ENCODE measurements at regions not wholly inside any gene's neighbourhood (a gene's known extent, or its start where the extent isn't known, plus 50 kb on each side); places are given as distances from the start of the nearest gene placed in this dataset.

DNA sequence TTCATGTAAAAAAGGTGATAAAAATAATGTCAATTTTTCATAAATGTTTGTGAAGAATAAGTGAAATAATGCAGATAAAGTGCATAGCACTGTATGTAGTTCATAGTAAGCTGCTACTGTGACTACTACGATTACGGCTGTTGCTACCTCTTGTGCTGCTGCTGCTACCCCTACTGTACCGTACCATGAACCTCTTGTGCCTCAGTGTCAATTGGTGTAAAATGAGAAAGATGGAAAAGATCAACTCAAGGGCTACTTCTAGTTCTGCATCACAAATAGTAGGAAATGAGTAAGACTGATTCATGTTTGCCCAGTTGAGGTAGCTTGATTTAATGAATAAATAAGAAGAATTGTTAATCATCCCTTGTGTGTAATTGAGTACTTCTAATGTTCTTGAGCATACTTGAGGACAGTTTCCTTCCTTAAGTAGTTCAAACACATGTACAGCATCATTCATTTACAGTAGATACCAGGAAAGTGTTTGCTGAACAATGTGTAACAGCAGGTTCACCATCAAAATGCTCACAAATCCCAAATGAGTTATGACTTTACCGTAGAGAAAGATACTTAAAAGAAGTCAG, 200.0 kb upstream of the ATP10B start:
- H3K9me3 ChIP-seq (ENCODE audit: low read length), result no peaks in the 10 kb centered on the region
- DNase-seq, result no peak
- no peaks in the 10 kb centered on the region for H3K9me2 ChIP-seq (replicated peaks; ENCODE audit: insufficient read depth, low read length)
- H3K4me3 ChIP-seq (ENCODE audit: low read length), result no peak overlapping the region
- H3K27me3 ChIP-seq (ENCODE audit: low read length), result no peaks in the 10 kb centered on the region
- no peak overlapping the region for H3K4me2 ChIP-seq (ENCODE audit: low read depth, low read length, poor library complexity, severe bottlenecking)
- no peak overlapping the region for H3K27ac ChIP-seq (ENCODE audit: low read length)
- H3K79me2 ChIP-seq (ENCODE audit: low read length), result no peaks in the 10 kb centered on the region
- H3K36me3 ChIP-seq (ENCODE audit: insufficient read depth, low read length), result no peaks in the 10 kb centered on the region
- no peaks in the 10 kb centered on the region for H3K4me1 ChIP-seq (ENCODE audit: low read length)
- no peak overlapping the region for H2AFZ ChIP-seq (ENCODE audit: low read length)
- no peaks in the 10 kb centered on the region for H4K20me1 ChIP-seq (ENCODE audit: insufficient read depth, low read depth, low read length)
- H3K9ac ChIP-seq (ENCODE audit: low read length), result no peak overlapping the region

DNA sequence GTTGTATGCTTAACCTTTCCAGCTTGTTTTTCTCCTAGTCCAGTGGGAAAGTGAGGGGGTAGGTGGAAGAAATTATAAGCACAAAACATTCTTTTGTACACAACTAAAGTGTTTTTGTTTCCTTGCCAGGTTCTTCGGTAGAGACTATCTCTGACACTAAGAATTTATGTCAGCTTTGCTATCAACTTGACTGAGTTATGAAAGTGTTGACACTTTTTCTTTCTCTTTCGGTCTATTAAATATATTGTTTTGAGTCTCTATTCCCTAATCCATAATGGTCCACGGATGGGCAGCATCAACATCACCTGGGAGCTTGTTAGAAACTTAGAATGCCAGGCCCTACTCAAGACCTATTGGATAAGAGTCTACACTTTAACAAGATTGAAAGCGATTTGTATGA, 195.0 kb upstream of the ATP10B start:
- Histone ChIP-seq H3K79me2 (ENCODE audit: low read length) (no peaks in the 10 kb centered on the region), H2AFZ (ENCODE audit: low read length) (no peak overlapping the region), H3K9me3 (ENCODE audit: low read length) (no peaks in the 10 kb centered on the region), H4K20me1 (ENCODE audit: insufficient read depth, low read depth, low read length) (no peaks in the 10 kb centered on the region), H3K9ac (ENCODE audit: low read length) (no peak overlapping the region), H3K36me3 (ENCODE audit: insufficient read depth, low read length) (no peaks in the 10 kb centered on the region), H3K9me2 (replicated peaks; ENCODE audit: insufficient read depth, low read length) (no peaks in the 10 kb centered on the region), H3K4me3 (ENCODE audit: low read length) (no peak overlapping the region), H3K27me3 (ENCODE audit: low read length) (no peaks in the 10 kb centered on the region), H3K4me1 (ENCODE audit: low read length) (no peaks in the 10 kb centered on the region), H3K27ac (ENCODE audit: low read length) (no peak overlapping the region), H3K4me2 (ENCODE audit: low read depth, low read length, poor library complexity, severe bottlenecking) (no peak overlapping the region)
- no peak for DNase-seq

DNA sequence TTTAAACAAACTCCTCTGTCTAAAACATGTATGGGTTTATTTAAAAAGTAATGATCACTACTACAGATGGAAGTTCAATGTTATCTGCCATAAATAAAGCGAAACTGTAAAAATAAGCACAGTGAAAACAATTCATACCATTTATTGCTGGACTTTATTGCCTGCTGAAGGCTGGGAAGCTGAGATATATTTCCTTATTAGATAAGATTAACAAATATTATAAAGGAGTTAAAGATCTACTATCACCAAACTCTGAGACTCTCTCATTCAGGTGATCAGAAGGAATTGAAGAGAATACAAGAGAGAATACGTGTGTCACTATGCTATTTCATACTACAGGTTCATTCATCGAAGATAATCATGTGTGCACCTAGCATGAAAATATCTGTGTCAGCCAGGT, 190.9 kb upstream of the ATP10B start:
- DNase-seq, result no peak
- no peak overlapping the region for H3K9ac ChIP-seq (ENCODE audit: low read length)
- H3K36me3 ChIP-seq (ENCODE audit: insufficient read depth, low read length), result no peaks in the 10 kb centered on the region
- H3K4me3 ChIP-seq (ENCODE audit: low read length), result no peak overlapping the region
- H3K4me1 ChIP-seq (ENCODE audit: low read length), result no peaks in the 10 kb centered on the region
- H3K27ac ChIP-seq (ENCODE audit: low read length), result no peak overlapping the region
- no peaks in the 10 kb centered on the region for H3K27me3 ChIP-seq (ENCODE audit: low read length)
- H4K20me1 ChIP-seq (ENCODE audit: insufficient read depth, low read depth, low read length), result no peaks in the 10 kb centered on the region
- H2AFZ ChIP-seq (ENCODE audit: low read length), result no peak overlapping the region
- H3K4me2 ChIP-seq (ENCODE audit: low read depth, low read length, poor library complexity, severe bottlenecking), result no peak overlapping the region
- H3K9me3 ChIP-seq (ENCODE audit: low read length), result no peaks in the 10 kb centered on the region
- no peaks in the 10 kb centered on the region for H3K79me2 ChIP-seq (ENCODE audit: low read length)
- H3K9me2 ChIP-seq (replicated peaks; ENCODE audit: insufficient read depth, low read length), result no peaks in the 10 kb centered on the region

DNA sequence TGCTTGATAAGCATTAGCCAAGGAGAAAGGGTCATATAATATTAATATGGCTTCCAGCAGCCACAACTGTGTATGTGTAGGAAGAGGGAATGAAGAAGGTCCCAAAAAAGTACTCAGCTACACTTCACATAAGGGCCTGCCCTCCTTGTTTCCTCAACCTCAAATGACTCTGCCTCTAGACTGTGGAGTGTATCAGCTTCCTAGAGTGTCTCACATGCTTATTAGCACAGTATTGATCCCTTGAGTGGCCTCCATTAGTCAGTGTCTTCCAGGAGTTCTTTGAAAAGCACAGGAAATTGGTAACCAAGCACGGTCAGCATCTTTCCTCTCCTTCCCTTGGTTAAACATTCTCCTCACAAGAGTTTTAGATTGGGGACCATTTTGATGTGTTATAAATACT, 190.4 kb upstream of the ATP10B start:
- H4K20me1 ChIP-seq (ENCODE audit: insufficient read depth, low read depth, low read length), result no peaks in the 10 kb centered on the region
- no peak overlapping the region for H3K27ac ChIP-seq (ENCODE audit: low read length)
- H3K4me3 ChIP-seq (ENCODE audit: low read length), result no peak overlapping the region
- H3K36me3 ChIP-seq (ENCODE audit: insufficient read depth, low read length), result no peaks in the 10 kb centered on the region
- H3K9me2 ChIP-seq (replicated peaks; ENCODE audit: insufficient read depth, low read length), result no peaks in the 10 kb centered on the region
- H3K9ac ChIP-seq (ENCODE audit: low read length), result no peak overlapping the region
- H2AFZ ChIP-seq (ENCODE audit: low read length), result no peak overlapping the region
- no peak overlapping the region for H3K4me2 ChIP-seq (ENCODE audit: low read depth, low read length, poor library complexity, severe bottlenecking)
- H3K9me3 ChIP-seq (ENCODE audit: low read length), result no peaks in the 10 kb centered on the region
- H3K27me3 ChIP-seq (ENCODE audit: low read length), result no peaks in the 10 kb centered on the region
- DNase-seq, result no peak
- no peaks in the 10 kb centered on the region for H3K79me2 ChIP-seq (ENCODE audit: low read length)
- H3K4me1 ChIP-seq (ENCODE audit: low read length), result no peaks in the 10 kb centered on the region

DNA sequence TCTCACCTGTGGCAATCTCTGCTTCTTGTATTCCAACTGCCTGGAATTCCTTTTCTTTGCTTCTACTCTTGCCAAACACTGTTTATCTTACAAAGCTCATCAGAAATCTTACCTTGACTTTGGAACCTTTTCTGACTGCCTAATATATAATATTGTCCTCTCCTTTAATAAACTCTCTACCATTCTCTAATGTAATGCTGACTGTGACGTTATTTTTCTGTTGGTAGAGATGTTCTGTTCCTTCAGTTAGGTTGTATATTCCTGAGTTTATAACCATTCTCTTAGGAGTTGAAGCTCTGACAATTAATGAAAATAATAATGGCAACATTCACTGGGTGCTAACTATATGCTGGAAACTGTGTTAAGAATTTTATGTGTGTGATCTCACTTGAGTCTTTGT, 188.8 kb upstream of the ATP10B start:
- DNase-seq, result no peak
- Histone ChIP-seq H3K9me2 (replicated peaks; ENCODE audit: insufficient read depth, low read length) (no peaks in the 10 kb centered on the region), H3K27me3 (ENCODE audit: low read length) (no peaks in the 10 kb centered on the region), H4K20me1 (ENCODE audit: insufficient read depth, low read depth, low read length) (no peaks in the 10 kb centered on the region), H3K79me2 (ENCODE audit: low read length) (no peaks in the 10 kb centered on the region), H3K9me3 (ENCODE audit: low read length) (no peaks in the 10 kb centered on the region), H3K4me1 (ENCODE audit: low read length) (no peaks in the 10 kb centered on the region), H3K36me3 (ENCODE audit: insufficient read depth, low read length) (no peaks in the 10 kb centered on the region), H3K27ac (ENCODE audit: low read length) (no peak overlapping the region), H3K4me3 (ENCODE audit: low read length) (no peak overlapping the region), H3K9ac (ENCODE audit: low read length) (no peak overlapping the region), H2AFZ (ENCODE audit: low read length) (no peak overlapping the region), H3K4me2 (ENCODE audit: low read depth, low read length, poor library complexity, severe bottlenecking) (no peak overlapping the region)

DNA sequence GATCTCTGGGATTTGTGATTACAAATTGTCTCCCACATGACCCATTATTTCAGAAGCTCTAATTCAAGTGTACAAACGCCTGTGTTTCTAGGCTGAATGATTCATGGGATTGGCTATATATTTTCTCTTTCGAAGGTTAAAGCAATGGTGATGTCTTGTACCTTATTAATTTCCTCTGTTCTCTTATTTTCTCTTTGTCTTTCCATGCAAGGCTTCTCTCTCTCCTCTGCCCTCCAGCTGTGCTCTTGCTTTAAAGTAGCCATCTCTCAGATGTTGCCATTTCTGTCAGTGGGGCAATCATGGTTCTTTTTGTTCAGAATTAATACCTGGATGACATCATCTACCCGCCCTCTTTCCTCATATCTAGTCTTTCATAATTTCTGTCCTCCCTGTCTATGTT, 184.3 kb upstream of the ATP10B start:
- H4K20me1 ChIP-seq (ENCODE audit: insufficient read depth, low read depth, low read length), result no peaks in the 10 kb centered on the region

DNA sequence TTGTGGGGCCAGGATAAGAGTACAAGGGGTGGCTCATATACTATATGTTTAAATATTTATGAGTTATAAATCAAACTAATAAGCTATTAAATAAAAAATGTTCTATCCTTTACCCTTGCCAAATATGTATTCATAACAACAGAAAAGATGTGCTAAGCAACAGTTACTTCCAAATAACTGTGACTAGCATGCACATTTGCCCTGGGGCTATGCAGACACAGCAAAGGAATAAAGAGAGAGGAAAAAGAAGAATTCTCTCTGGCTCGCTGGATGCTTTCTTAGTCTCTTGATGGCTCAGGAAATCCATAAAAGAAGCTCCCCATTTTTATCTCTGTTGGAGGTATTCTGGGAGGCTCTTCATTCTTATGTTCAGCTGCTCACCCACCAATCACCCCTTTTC, 182.4 kb upstream of the ATP10B start:
- DNase-seq, result no peak
- H3K9me2 ChIP-seq (replicated peaks; ENCODE audit: insufficient read depth, low read length), result no peaks in the 10 kb centered on the region
- H3K4me1 ChIP-seq (ENCODE audit: low read length), result no peaks in the 10 kb centered on the region
- no peaks in the 10 kb centered on the region for H3K79me2 ChIP-seq (ENCODE audit: low read length)
- H3K4me3 ChIP-seq (ENCODE audit: low read length), result no peak overlapping the region
- no peak overlapping the region for H2AFZ ChIP-seq (ENCODE audit: low read length)
- no peaks in the 10 kb centered on the region for H4K20me1 ChIP-seq (ENCODE audit: insufficient read depth, low read depth, low read length)
- H3K27ac ChIP-seq (ENCODE audit: low read length), result no peak overlapping the region
- H3K9ac ChIP-seq (ENCODE audit: low read length), result no peak overlapping the region
- no peak overlapping the region for H3K4me2 ChIP-seq (ENCODE audit: low read depth, low read length, poor library complexity, severe bottlenecking)
- H3K9me3 ChIP-seq (ENCODE audit: low read length), result no peaks in the 10 kb centered on the region
- H3K36me3 ChIP-seq (ENCODE audit: insufficient read depth, low read length), result no peaks in the 10 kb centered on the region
- no peaks in the 10 kb centered on the region for H3K27me3 ChIP-seq (ENCODE audit: low read length)

More for the DNA sequence above, 184.3 kb upstream of the ATP10B start:
- Histone ChIP-seq H3K9me3 (ENCODE audit: low read length) (no peaks in the 10 kb centered on the region), H3K4me3 (ENCODE audit: low read length) (no peak overlapping the region), H3K4me2 (ENCODE audit: low read depth, low read length, poor library complexity, severe bottlenecking) (no peak overlapping the region), H3K79me2 (ENCODE audit: low read length) (no peaks in the 10 kb centered on the region), H3K9me2 (replicated peaks; ENCODE audit: insufficient read depth, low read length) (no peaks in the 10 kb centered on the region), H3K36me3 (ENCODE audit: insufficient read depth, low read length) (no peaks in the 10 kb centered on the region), H3K27ac (ENCODE audit: low read length) (no peak overlapping the region), H3K9ac (ENCODE audit: low read length) (no peak overlapping the region), H3K27me3 (ENCODE audit: low read length) (no peaks in the 10 kb centered on the region), H2AFZ (ENCODE audit: low read length) (no peak overlapping the region), H3K4me1 (ENCODE audit: low read length) (no peaks in the 10 kb centered on the region)
- no peak for DNase-seq

DNA sequence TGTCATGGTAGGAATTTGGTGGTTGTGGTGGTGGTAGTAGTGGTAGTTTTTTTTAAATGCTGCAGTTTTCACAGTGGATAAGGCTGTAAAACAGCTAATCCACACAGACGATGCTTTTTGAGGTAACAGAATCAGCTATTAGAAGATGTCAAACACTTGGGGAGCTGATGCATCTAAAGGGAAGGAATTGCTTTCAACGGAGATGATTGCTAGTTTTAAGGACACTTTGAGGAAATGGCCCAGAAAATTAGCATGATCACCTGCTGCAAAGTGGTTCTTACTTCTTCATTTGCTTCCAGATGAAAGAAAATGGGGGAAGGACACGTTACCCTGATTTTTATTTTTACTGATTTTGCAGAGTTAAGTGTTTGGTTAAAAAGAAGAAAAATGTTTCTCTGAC, 178.2 kb upstream of the ATP10B start:
- no peaks in the 10 kb centered on the region for H3K36me3 ChIP-seq (ENCODE audit: insufficient read depth, low read length)
- no peak overlapping the region for H3K9ac ChIP-seq (ENCODE audit: low read length)
- DNase-seq, result no peak
- H3K4me3 ChIP-seq (ENCODE audit: low read length), result no peak overlapping the region
- no peaks in the 10 kb centered on the region for H3K79me2 ChIP-seq (ENCODE audit: low read length)
- H2AFZ ChIP-seq (ENCODE audit: low read length), result no peak overlapping the region
- H3K9me3 ChIP-seq (ENCODE audit: low read length), result no peaks in the 10 kb centered on the region
- no peak overlapping the region for H3K27ac ChIP-seq (ENCODE audit: low read length)
- H3K9me2 ChIP-seq (replicated peaks; ENCODE audit: insufficient read depth, low read length), result no peaks in the 10 kb centered on the region
- no peaks in the 10 kb centered on the region for H3K27me3 ChIP-seq (ENCODE audit: low read length)
- no peak overlapping the region for H3K4me2 ChIP-seq (ENCODE audit: low read depth, low read length, poor library complexity, severe bottlenecking)
- no peaks in the 10 kb centered on the region for H3K4me1 ChIP-seq (ENCODE audit: low read length)
- H4K20me1 ChIP-seq (ENCODE audit: insufficient read depth, low read depth, low read length), result no peaks in the 10 kb centered on the region

DNA sequence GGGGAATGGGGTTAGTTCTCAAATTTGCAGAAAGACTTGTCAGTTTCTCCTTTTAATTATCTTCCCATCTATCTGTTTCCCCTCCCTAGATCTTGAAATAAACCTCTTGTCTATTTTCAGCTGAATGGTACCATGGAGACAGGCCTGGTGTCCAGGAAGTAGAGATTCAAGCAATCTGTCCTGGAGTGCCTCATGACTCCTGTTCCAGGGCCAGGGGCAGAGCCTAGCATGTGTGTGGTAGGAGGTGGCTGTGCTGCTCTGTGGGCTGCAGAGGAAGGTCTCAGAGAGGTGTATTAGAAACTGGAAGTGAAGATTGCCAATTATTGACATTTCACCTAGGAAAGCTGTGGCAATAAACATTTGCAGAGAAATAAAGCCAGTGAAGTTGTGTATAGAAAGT, 175.8 kb upstream of the ATP10B start:
- Histone ChIP-seq H4K20me1 (ENCODE audit: insufficient read depth, low read depth, low read length) (no peaks in the 10 kb centered on the region), H3K9me2 (replicated peaks; ENCODE audit: insufficient read depth, low read length) (no peaks in the 10 kb centered on the region), H2AFZ (ENCODE audit: low read length) (no peak overlapping the region), H3K36me3 (ENCODE audit: insufficient read depth, low read length) (no peaks in the 10 kb centered on the region), H3K9me3 (ENCODE audit: low read length) (no peaks in the 10 kb centered on the region), H3K4me2 (ENCODE audit: low read depth, low read length, poor library complexity, severe bottlenecking) (no peak overlapping the region), H3K4me3 (ENCODE audit: low read length) (no peak overlapping the region), H3K27me3 (ENCODE audit: low read length) (no peaks in the 10 kb centered on the region), H3K27ac (ENCODE audit: low read length) (no peak overlapping the region), H3K4me1 (ENCODE audit: low read length) (no peaks in the 10 kb centered on the region), H3K9ac (ENCODE audit: low read length) (no peak overlapping the region), H3K79me2 (ENCODE audit: low read length) (no peaks in the 10 kb centered on the region)
- DNase-seq, result no peak

Measured in Karpas-422 (cell line).